ENCODE measurements at regions not wholly inside any gene's neighbourhood (a gene's known extent, or its start where the extent isn't known, plus 50 kb on each side); places are given as distances from the start of the nearest gene placed in this dataset.
"Not testable (repeated sequence)": the region's sequence is repeated elsewhere in the genome, so short reads cannot be mapped to it uniquely, and the experiment has no call there.

DNA sequence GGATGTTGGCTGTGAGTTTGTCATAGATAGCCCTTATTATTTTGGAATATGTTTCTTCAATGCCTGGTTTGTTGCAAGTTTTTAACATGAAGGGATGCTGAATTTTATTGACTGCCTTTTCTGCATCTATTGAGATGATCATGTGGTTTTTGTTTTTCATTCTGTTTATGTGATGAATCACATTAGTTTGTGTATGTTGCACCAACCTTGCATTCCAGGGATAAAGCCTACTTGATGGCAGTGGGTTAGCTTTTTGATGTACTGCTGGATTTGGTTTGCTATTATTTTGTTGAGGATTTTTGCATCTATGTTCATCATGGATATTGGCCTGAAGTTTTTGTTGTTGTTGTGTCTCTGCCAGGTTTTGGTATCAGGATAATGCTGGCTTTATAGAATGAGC lies 225.6 kb downstream of the PCSK1 start:
- H3K4me3 Mint-ChIP-seq, result no peak overlapping the region
- H3K4me1 Mint-ChIP-seq, result no peaks in the 10 kb centered on the region
- no peak for DNase-seq (ENCODE audit: low spot score in 2 of 2)
- H3K27ac Mint-ChIP-seq, result no peak overlapping the region
- H3K9me3 Mint-ChIP-seq, result peaks cover 26% of the 10 kb centered on the region
- no peaks in the 10 kb centered on the region for H3K36me3 Mint-ChIP-seq
- ATAC-seq (ENCODE audit: low read depth), result no peak
- H3K27me3 Mint-ChIP-seq, result no peaks in the 10 kb centered on the region

- Mint-ChIP-seq H3K27me3 (no peaks in the 10 kb centered on the region), H3K27ac (no peak overlapping the region), H3K4me3 (no peak overlapping the region), H3K9me3 (peaks cover 20% of the 10 kb centered on the region), H3K4me1 (no peaks in the 10 kb centered on the region), H3K36me3 (no peaks in the 10 kb centered on the region)
- ATAC-seq (ENCODE audit: low read depth), result no peak
- DNase-seq (ENCODE audit: low spot score in 2 of 2), result no peak
These were observed 229.3 kb downstream of the PCSK1 start for GRCh38 chr5:96203761-96204160.

GRCh38 chr5:96201503-96201902 lies 231.5 kb downstream of the PCSK1 start:
- no peaks in the 10 kb centered on the region for H3K36me3 Mint-ChIP-seq
- no peak overlapping the region for H3K27ac Mint-ChIP-seq
- H3K4me3 Mint-ChIP-seq, result no peak overlapping the region
- no peaks in the 10 kb centered on the region for H3K4me1 Mint-ChIP-seq
- ATAC-seq (ENCODE audit: low read depth), result no peak
- no peak for DNase-seq (ENCODE audit: low spot score in 2 of 2)
- peaks cover 5% of the 10 kb centered on the region for H3K9me3 Mint-ChIP-seq
- H3K27me3 Mint-ChIP-seq, result peaks cover 2% of the 10 kb centered on the region

- DNase-seq (ENCODE audit: low spot score in 2 of 2) (no peak), ATAC-seq (ENCODE audit: low read depth) (no peak)
- no peaks in the 10 kb centered on the region for H3K36me3 Mint-ChIP-seq
- peaks cover 2% of the 10 kb centered on the region for H3K27me3 Mint-ChIP-seq
- H3K4me1 Mint-ChIP-seq, result no peaks in the 10 kb centered on the region
- H3K27ac Mint-ChIP-seq, result no peak overlapping the region
- peaks cover 5% of the 10 kb centered on the region for H3K9me3 Mint-ChIP-seq
- no peak overlapping the region for H3K4me3 Mint-ChIP-seq
These were observed 232.4 kb downstream of the PCSK1 start for GRCh38 chr5:96200641-96201040.

GRCh38 chr5:96199713-96200183 lies 233.3 kb downstream of the PCSK1 start:
- Mint-ChIP-seq H3K27me3 (peaks cover 2% of the 10 kb centered on the region), H3K9me3 (peaks cover 2% of the 10 kb centered on the region), H3K27ac (no peak overlapping the region), H3K4me1 (no peaks in the 10 kb centered on the region), H3K4me3 (no peak overlapping the region), H3K36me3 (no peaks in the 10 kb centered on the region)
- DNase-seq (ENCODE audit: low spot score in 2 of 2), result no peak
- ATAC-seq (ENCODE audit: low read depth), result no peak

GRCh38 chr5:96198356-96199058 lies 234.5 kb downstream of the PCSK1 start:
- H3K27ac Mint-ChIP-seq, result no peak overlapping the region
- peaks cover 2% of the 10 kb centered on the region for H3K27me3 Mint-ChIP-seq
- no peak for ATAC-seq (ENCODE audit: low read depth)

DNA sequence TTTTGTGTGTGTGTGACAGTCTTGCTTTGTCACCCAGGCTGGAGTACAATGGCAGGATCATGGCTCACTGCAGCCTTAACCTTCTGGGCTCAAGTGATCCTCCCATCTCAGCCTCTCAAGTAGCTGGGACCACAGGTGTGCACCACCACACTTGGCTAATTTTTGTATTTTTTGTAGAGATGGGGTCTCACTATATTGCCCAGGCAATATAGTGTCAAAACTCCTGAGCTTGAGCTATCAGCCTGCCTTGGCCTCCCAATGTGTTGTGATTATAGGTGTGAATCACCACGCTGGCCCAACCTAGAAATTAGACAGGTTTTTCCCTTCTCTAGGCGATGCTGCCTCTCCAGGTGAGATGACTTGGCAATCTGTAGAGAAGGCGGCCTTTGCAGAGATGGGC lies 235.3 kb downstream of the PCSK1 start:
- not testable (repeated sequence) for ATAC-seq (ENCODE audit: low read depth); H3K9me3 Mint-ChIP-seq; DNase-seq (ENCODE audit: low spot score in 2 of 2); H3K36me3 Mint-ChIP-seq; H3K27me3 Mint-ChIP-seq; H3K4me3 Mint-ChIP-seq; H3K4me1 Mint-ChIP-seq; H3K27ac Mint-ChIP-seq

More at GRCh38 chr5:96198356-96199058, 234.5 kb downstream of the PCSK1 start:
- no peak for DNase-seq (ENCODE audit: low spot score in 2 of 2)
- peaks cover 2% of the 10 kb centered on the region for H3K9me3 Mint-ChIP-seq
- no peaks in the 10 kb centered on the region for H3K36me3 Mint-ChIP-seq
- no peaks in the 10 kb centered on the region for H3K4me1 Mint-ChIP-seq
- no peak overlapping the region for H3K4me3 Mint-ChIP-seq

GRCh38 chr5:96197347-96197746 lies 235.7 kb upstream of the ELL2 start:
- peaks cover 2% of the 10 kb centered on the region for H3K27me3 Mint-ChIP-seq
- H3K9me3 Mint-ChIP-seq, result peaks cover 2% of the 10 kb centered on the region
- DNase-seq (ENCODE audit: low spot score in 2 of 2) (no peak), ATAC-seq (ENCODE audit: low read depth) (no peak)
- H3K27ac Mint-ChIP-seq, result no peak overlapping the region
- H3K36me3 Mint-ChIP-seq, result no peaks in the 10 kb centered on the region
- no peaks in the 10 kb centered on the region for H3K4me1 Mint-ChIP-seq
- H3K4me3 Mint-ChIP-seq, result no peak overlapping the region

GRCh38 chr5:96196890-96197289 lies 235.2 kb upstream of the ELL2 start:
- no peaks in the 10 kb centered on the region for H3K36me3 Mint-ChIP-seq
- H3K9me3 Mint-ChIP-seq, result peaks cover 2% of the 10 kb centered on the region
- H3K27me3 Mint-ChIP-seq, result peaks cover 2% of the 10 kb centered on the region
- H3K4me1 Mint-ChIP-seq, result no peaks in the 10 kb centered on the region
- ATAC-seq (ENCODE audit: low read depth) (no peak), DNase-seq (ENCODE audit: low spot score in 2 of 2) (no peak)
- no peak overlapping the region for H3K27ac Mint-ChIP-seq
- H3K4me3 Mint-ChIP-seq, result no peak overlapping the region

DNA sequence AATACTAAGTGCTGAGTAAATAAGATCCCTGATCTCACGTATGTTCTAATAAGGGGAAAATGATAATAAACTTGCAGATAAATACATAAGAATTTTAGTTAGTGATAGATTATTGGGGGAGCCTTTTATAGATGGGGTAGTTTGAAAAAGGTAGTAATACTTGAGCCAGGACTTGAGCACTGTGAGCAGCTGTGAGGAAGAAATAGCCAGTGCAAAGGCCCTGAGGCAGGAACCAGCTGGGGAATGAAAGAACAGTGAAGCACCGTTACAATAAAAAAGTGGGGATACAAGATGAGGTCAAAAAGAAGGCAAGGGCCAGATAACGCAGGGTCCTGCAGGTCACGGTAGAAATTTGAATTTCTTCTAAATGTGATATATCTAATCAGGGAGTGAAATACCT lies 234.8 kb upstream of the ELL2 start:
- Mint-ChIP-seq H3K27ac (no peak overlapping the region), H3K4me1 (no peaks in the 10 kb centered on the region), H3K27me3 (peaks cover 2% of the 10 kb centered on the region), H3K4me3 (no peak overlapping the region), H3K9me3 (peaks cover 2% of the 10 kb centered on the region), H3K36me3 (no peaks in the 10 kb centered on the region)
- DNase-seq (ENCODE audit: low spot score in 2 of 2) (no peak), ATAC-seq (ENCODE audit: low read depth) (no peak)

DNA sequence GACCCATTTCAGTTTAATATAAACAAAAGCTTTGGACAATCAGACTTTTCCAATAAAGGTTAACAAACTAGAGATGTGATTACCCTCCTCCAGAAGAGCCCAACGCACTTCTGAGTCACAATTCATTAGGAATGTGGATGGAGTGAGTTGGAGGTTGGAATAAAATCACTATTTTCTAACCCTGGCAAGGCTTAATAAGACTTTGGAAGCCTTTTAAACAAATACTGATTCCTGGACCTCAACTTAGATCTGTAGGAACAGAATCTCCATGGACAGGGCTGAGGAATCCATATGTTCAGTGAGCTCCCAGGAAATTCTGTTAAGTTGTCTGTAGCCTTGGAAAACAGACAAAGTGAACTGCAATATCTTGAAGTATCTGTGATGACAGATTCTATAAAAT lies 233.5 kb upstream of the ELL2 start:
- peaks cover 3% of the 10 kb centered on the region for H3K27me3 Mint-ChIP-seq
- peaks cover 2% of the 10 kb centered on the region for H3K9me3 Mint-ChIP-seq
- no peaks in the 10 kb centered on the region for H3K4me1 Mint-ChIP-seq
- DNase-seq (ENCODE audit: low spot score in 2 of 2) (no peak), ATAC-seq (ENCODE audit: low read depth) (no peak)
- H3K4me3 Mint-ChIP-seq, result no peak overlapping the region
- no peak overlapping the region for H3K27ac Mint-ChIP-seq
- H3K36me3 Mint-ChIP-seq, result no peaks in the 10 kb centered on the region

DNA sequence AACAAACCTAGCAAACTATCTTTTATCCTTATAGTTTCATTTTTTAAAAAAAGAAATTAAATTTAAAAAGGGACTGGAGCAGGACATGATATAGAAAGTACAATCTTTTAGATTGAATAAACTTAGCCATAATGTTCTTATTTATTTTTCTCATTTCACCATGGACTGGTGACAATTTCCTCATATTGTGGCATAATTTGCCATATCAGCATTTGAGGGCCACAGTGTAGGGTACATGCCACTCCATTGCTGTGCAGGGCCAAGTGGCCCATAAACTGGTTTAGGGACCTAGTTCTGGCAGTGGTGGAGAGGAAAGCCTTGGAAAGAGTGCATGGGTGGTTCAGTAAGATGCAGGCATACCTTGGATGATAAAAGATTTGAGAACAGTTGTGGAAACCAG lies 232.9 kb upstream of the ELL2 start:
- H3K36me3 Mint-ChIP-seq, result no peaks in the 10 kb centered on the region
- no peak overlapping the region for H3K4me3 Mint-ChIP-seq
- no peaks in the 10 kb centered on the region for H3K4me1 Mint-ChIP-seq
- H3K9me3 Mint-ChIP-seq, result peaks cover 2% of the 10 kb centered on the region
- ATAC-seq (ENCODE audit: low read depth) (no peak), DNase-seq (ENCODE audit: low spot score in 2 of 2) (no peak)
- H3K27ac Mint-ChIP-seq, result no peak overlapping the region
- peaks cover 3% of the 10 kb centered on the region for H3K27me3 Mint-ChIP-seq

- Mint-ChIP-seq H3K4me3 (no peak overlapping the region), H3K36me3 (no peaks in the 10 kb centered on the region), H3K27ac (no peak overlapping the region), H3K27me3 (peaks cover 3% of the 10 kb centered on the region), H3K9me3 (peaks cover 2% of the 10 kb centered on the region), H3K4me1 (no peaks in the 10 kb centered on the region)
- ATAC-seq (ENCODE audit: low read depth) (no peak), DNase-seq (ENCODE audit: low spot score in 2 of 2) (no peak)
These were observed 232.3 kb upstream of the ELL2 start for GRCh38 chr5:96193946-96194345.

DNA sequence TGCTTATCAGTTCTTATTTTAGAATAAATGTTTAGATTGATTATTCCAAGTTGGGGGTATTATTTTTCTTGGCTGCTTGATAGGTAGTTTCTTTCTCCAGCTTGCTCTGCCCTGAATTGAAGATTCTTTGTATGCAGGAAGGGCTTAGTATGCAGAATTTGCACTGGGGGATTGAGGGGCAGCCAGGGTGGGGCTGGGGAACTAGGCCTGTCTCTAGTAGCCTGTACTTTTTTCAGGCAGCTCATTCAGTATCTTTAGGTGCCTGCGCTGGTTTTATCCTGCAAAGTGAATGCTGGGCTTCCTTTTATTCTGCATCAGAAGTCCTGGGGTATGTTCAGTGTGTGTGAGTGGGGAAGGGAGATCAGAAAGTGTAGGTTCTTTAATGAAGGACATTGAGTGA lies 228.3 kb upstream of the ELL2 start:
- Mint-ChIP-seq H3K9me3 (peaks cover 7% of the 10 kb centered on the region), H3K36me3 (no peaks in the 10 kb centered on the region), H3K27ac (no peak overlapping the region)

More for the DNA sequence above, 228.3 kb upstream of the ELL2 start:
- Mint-ChIP-seq H3K27me3 (peaks cover 2% of the 10 kb centered on the region), H3K4me3 (no peak overlapping the region), H3K4me1 (no peaks in the 10 kb centered on the region)
- DNase-seq (ENCODE audit: low spot score in 2 of 2) (no peak), ATAC-seq (ENCODE audit: low read depth) (no peak)

Measured in memory B cell (primary cell).